Dendritic cell treated with granulocyte-macrophage colony-stimulating factor and Interleukin-4, amounts not matched to agents 40 ng/mL and 50 ng/mL, for 4 days (primary cell): ENCODE measurements at regions not wholly inside any gene's neighbourhood (a gene's known extent, or its start where the extent isn't known, plus 50 kb on each side); places are given as distances from the start of the nearest gene placed in this dataset.
"Not testable (repeated sequence)": the region's sequence is repeated elsewhere in the genome, so short reads cannot be mapped to it uniquely, and the experiment has no call there.

Source experiments
- H3K27ac Mint-ChIP-seq: one replicate; pipeline ENCODE4 v1.8.0; 2022; ENCODE audit warnings: mild to moderate bottlenecking, mixed read lengths
- H3K27me3 Mint-ChIP-seq: one replicate; pipeline ENCODE4 v1.8.0; 2022; ENCODE audit warnings: mild to moderate bottlenecking, mixed read lengths
- H3K36me3 Mint-ChIP-seq: one replicate; pipeline ENCODE4 v1.8.0; 2022; ENCODE audit warnings: low read depth, mixed read lengths
- H3K4me1 Mint-ChIP-seq: one replicate; pipeline ENCODE4 v1.8.0; 2022; ENCODE audit warnings: low read depth, mixed read lengths
- H3K4me3 Mint-ChIP-seq: one replicate; pipeline ENCODE4 v1.8.0; 2022; ENCODE audit warnings: mild to moderate bottlenecking, moderate library complexity, mixed read lengths
- H3K9me3 Mint-ChIP-seq: one replicate; pipeline ENCODE4 v1.8.0; 2022; ENCODE audit warnings: mixed read lengths
- intact Hi-C: fragments of 100-400 bp; cut with micrococcal nuclease; formaldehyde crosslinking; loops from one replicate; pipeline ENCODE4 v1.15.0; 2022

DNA sequence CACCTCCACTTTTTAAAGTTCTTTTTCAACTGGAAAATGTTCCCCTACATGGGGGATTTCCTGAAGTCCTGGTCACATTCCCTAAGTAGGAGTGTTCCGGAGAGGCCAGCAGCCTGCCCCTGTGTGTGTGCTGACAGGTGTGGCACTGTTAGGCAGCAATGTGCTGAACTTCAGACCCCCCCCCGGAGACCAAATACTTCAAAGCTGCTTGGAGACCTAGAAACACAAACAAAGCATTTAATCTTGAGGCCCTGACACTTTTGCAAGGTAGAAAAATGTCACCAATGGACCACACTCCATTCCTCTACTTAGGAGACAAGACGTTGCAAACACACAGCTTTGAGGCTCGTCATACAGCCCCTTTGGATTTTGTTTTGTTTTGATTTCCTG, 259.6 kb upstream of the CTNNB1 start:
- no peaks in the 10 kb centered on the region for H3K36me3 Mint-ChIP-seq
- no peak overlapping the region for H3K27ac Mint-ChIP-seq
- intact Hi-C loops: loop anchor here (10.0 kb wide), 1 partner anchor 255 kb away; the partner anchor contains the start of gene CTNNB1
- no peaks in the 10 kb centered on the region for H3K4me1 Mint-ChIP-seq
- no peaks in the 10 kb centered on the region for H3K9me3 Mint-ChIP-seq
- no peaks in the 10 kb centered on the region for H3K27me3 Mint-ChIP-seq
- no peak overlapping the region for H3K4me3 Mint-ChIP-seq

DNA sequence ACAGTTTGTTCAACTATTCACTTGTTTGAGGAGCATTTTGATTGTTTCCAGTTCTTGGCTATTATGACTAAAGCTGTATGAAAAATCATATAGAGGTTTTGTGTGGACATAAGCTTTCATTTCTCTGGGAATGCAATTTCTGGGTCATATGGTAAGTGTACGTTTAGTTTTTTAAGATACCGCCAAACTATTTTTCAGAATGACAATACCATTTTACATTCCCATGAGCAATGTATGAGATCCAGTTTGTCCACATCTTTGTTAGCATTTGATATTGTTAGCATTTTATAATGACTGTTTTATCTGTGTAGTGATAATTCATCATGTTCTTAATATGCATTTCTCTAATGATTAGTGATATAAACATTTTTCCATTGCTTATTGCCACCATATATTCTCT, 258.7 kb upstream of the CTNNB1 start:
- intact Hi-C loops: no loop called here
- no peaks in the 10 kb centered on the region for H3K4me1 Mint-ChIP-seq

DNA sequence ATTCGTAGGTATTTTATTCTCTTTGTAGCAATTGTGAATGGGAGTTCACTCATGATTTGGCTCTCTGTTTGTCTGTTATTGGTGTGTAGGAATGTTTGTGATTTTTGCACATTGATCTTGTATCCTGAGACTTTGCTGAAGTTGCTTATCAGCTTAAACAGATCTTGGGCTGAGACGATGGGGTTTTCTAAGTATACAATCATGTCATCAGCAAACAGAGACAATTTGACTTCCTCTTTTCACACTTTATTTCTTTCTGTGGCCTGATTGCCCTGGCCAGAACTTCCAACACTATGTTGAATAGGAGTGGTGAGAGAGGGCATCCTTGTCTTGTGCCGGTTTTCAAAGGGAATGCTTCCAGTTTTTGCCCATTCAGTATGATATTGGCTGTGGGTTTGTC, 252.3 kb upstream of the CTNNB1 start:
- H3K27me3 Mint-ChIP-seq, H3K27ac Mint-ChIP-seq, intact Hi-C loops, H3K36me3 Mint-ChIP-seq, H3K4me3 Mint-ChIP-seq, H3K4me1 Mint-ChIP-seq: not testable (repeated sequence)
- H3K9me3 Mint-ChIP-seq: peaks cover 13% of the 10 kb centered on the region

More for the DNA sequence above, 258.7 kb upstream of the CTNNB1 start:
- no peak overlapping the region for H3K27ac Mint-ChIP-seq
- H3K27me3 Mint-ChIP-seq: no peaks in the 10 kb centered on the region
- H3K36me3 Mint-ChIP-seq: no peaks in the 10 kb centered on the region
- H3K4me3 Mint-ChIP-seq: no peak overlapping the region
- no peaks in the 10 kb centered on the region for H3K9me3 Mint-ChIP-seq

DNA sequence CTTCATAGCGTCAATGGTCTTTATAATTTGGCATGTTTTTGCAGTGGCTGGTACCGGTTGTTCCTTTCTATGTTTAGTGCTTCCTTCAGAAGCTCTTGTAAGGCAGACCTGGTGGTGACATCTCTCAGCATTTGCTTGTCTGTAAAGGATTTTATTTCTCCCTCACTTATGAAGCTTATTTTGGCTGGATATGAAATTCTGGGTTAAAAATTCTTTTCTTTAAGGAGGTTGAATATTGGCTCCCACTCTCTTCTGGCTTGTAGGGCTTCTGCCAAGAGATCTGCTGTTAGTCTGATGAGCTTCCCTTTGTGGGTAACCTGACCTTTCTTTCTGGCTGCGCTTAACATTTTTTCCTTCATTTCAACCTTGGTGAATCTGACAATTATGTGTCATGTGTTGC, 250.0 kb upstream of the CTNNB1 start:
- H3K9me3 Mint-ChIP-seq: peaks cover 30% of the 10 kb centered on the region
- intact Hi-C loops, H3K27ac Mint-ChIP-seq, H3K27me3 Mint-ChIP-seq, H3K4me3 Mint-ChIP-seq, H3K4me1 Mint-ChIP-seq, H3K36me3 Mint-ChIP-seq: not testable (repeated sequence)

DNA sequence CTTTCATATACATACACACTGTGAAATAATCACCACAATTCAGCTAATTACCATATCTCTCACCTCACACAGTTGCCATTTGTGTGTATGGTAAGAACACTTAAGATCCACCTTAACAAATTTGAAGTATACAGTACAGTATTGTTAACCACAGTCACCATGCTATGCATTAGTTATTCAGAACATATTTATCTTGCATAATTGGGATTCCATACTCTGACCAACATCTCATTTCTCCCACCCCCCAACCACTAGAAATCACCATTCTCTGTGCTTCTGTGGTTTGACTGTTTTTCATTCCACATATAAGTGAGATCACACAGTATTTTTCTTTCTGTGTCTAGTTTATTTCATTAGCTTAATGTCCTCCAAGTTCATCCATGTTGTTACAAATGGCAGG, 247.7 kb upstream of the CTNNB1 start:
- intact Hi-C loops: no loop called here
- Mint-ChIP-seq H3K4me1 (no peaks in the 10 kb centered on the region), H3K36me3 (no peaks in the 10 kb centered on the region), H3K9me3 (peaks cover 30% of the 10 kb centered on the region), H3K27me3 (no peaks in the 10 kb centered on the region), H3K4me3 (no peak overlapping the region), H3K27ac (no peak overlapping the region)

DNA sequence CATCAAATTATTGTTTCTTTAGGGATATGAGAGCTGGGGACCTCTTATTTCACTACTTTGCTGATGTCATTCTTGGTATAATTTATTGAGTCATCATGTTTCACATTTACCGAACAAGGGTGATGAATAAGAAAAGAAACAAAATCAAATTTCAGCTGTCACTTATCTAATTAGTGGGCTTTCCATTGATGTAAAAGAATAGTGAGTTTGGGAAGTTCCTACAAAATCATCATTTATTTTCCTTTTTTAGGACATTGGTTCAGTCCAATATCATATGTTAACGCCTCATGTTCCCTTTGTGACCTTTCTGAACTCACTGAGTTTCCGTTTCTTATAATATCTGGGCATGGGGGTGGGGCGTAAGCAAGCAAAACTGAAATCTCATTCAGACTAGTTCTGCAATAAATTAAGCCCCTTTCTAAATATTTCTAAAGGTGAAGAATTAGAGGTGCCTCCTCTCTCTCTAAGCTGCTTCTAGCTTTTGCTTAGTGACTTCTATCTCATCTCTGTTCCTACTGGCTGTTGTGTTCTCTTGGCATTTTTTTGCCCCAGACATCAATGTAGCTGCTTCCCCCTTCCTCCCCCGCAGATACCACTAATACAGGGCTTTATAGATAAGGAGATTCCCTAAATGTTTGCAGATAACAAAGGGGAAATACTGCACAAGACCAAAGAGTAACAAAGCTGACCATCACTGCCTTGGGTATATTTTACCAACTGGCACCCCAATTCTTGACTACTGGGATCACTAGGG, 238.0 kb upstream of the CTNNB1 start:
- Mint-ChIP-seq H3K27ac (no peak overlapping the region), H3K9me3 (peaks cover 36% of the 10 kb centered on the region), H3K4me1 (no peaks in the 10 kb centered on the region), H3K27me3 (no peaks in the 10 kb centered on the region), H3K36me3 (no peaks in the 10 kb centered on the region), H3K4me3 (no peak overlapping the region)
- intact Hi-C loops: no loop called here

DNA sequence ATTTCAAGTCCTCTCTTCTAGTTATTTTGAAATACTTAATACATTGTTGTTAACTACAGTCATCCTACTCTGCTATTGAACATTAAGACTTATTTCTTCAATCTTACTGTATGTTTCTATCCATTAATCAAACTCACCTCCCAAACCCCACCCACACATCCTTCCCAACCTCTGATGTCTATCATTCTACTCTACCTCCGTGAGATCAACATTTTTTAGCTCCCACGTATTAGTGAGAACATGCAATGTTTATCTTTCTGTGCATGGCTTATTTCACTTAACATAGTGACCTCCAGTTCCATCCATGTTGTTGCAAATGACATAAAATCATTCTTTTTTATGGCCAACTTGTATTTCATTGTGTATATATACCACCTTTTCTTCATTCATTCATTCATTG, 236.6 kb upstream of the CTNNB1 start:
- intact Hi-C loops: no loop called here
- no peaks in the 10 kb centered on the region for H3K27me3 Mint-ChIP-seq
- no peaks in the 10 kb centered on the region for H3K36me3 Mint-ChIP-seq
- peaks cover 29% of the 10 kb centered on the region for H3K9me3 Mint-ChIP-seq
- H3K4me3 Mint-ChIP-seq: no peak overlapping the region
- H3K4me1 Mint-ChIP-seq: peaks cover 5% of the 10 kb centered on the region
- H3K27ac Mint-ChIP-seq: no peak overlapping the region

DNA sequence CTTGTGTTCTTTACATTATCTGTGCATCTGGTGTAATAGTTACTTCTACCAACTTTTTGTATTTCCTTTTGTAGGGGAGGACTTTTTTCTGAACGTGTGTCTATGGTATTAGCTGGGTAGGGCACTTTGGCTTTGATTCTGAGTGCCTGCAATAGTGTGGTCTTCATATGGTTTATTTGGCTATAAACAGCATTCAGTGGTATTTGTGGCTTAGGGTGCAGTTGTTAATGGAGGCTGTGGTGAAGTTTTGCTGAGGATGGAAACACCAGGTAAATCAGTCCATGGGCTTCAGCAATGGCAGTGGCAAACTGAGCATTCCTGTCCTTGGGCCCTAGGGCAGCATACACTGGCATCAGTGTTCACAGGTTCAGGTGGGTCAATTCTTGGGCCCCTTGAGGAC, 230.6 kb upstream of the CTNNB1 start:
- Mint-ChIP-seq H3K27ac (no peak overlapping the region), H3K4me3 (no peak overlapping the region), H3K9me3 (peaks cover 10% of the 10 kb centered on the region), H3K27me3 (no peaks in the 10 kb centered on the region), H3K4me1 (peaks cover 54% of the 10 kb centered on the region), H3K36me3 (no peaks in the 10 kb centered on the region)
- intact Hi-C loops: no loop called here

DNA sequence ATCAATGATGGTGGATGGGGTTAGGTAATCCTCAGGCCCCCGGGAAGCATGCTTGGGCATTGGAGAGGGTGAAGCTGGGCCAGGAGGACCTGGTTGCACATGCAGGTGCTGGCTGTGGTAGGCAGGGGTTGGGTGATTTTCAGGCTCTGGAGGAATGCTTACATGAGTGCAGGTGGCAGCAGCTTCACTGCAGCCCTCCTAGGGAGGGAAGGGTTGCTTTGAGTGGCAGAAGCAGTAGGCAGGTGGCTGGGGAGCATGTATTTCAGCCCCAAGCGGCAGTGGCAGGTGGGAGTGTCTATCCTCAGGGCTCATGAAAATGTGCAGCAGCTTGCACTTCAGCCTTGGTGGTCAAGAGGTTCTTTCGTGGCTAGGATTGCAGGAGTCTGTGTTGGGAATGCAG, 230.0 kb upstream of the CTNNB1 start:
- H3K27ac Mint-ChIP-seq: no peak overlapping the region
- H3K4me3 Mint-ChIP-seq: no peak overlapping the region
- peaks cover 3% of the 10 kb centered on the region for H3K9me3 Mint-ChIP-seq

DNA sequence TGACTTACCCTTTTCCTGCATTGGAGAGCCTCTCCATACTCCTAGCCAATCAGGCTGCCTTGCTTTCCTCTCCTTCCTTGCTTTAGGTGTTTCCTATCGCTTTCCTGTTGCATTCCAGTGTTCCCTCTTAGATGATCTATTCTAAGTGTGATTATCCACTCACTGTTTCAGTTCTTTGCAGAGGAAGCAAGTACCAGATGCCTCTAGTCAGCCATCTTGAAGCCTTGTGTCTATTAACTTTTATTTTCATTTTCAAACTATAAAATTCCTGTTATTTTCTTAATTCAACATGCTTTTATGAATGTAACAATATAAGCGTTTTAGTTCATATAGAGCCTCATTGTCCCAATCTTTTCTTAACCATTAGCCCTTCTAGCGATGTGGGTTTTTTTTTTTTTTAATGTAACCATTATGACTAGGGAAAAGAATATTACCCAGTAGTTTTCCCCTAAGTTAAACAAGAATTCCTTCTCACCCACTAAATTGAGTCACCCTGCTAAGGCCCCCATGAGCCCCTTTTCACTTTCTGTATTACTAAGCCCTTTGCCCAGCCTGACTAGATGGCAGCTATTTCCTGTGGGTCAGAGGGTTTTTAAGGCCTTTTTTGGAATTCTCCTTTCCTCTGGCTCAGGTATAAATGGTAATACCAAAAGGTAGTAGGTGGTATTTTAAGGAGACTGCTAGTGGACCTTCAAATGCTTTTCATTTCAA, 229.4 kb upstream of the CTNNB1 start:
- Mint-ChIP-seq H3K36me3 (no peaks in the 10 kb centered on the region), H3K4me3 (no peak overlapping the region), H3K4me1 (peaks cover 54% of the 10 kb centered on the region), H3K27me3 (no peaks in the 10 kb centered on the region), H3K9me3 (no peaks in the 10 kb centered on the region), H3K27ac (no peak overlapping the region)
- intact Hi-C loops: no loop called here

More for the DNA sequence above, 230.0 kb upstream of the CTNNB1 start:
- Mint-ChIP-seq H3K36me3 (no peaks in the 10 kb centered on the region), H3K4me1 (peaks cover 54% of the 10 kb centered on the region), H3K27me3 (no peaks in the 10 kb centered on the region)
- intact Hi-C loops: no loop called here

DNA sequence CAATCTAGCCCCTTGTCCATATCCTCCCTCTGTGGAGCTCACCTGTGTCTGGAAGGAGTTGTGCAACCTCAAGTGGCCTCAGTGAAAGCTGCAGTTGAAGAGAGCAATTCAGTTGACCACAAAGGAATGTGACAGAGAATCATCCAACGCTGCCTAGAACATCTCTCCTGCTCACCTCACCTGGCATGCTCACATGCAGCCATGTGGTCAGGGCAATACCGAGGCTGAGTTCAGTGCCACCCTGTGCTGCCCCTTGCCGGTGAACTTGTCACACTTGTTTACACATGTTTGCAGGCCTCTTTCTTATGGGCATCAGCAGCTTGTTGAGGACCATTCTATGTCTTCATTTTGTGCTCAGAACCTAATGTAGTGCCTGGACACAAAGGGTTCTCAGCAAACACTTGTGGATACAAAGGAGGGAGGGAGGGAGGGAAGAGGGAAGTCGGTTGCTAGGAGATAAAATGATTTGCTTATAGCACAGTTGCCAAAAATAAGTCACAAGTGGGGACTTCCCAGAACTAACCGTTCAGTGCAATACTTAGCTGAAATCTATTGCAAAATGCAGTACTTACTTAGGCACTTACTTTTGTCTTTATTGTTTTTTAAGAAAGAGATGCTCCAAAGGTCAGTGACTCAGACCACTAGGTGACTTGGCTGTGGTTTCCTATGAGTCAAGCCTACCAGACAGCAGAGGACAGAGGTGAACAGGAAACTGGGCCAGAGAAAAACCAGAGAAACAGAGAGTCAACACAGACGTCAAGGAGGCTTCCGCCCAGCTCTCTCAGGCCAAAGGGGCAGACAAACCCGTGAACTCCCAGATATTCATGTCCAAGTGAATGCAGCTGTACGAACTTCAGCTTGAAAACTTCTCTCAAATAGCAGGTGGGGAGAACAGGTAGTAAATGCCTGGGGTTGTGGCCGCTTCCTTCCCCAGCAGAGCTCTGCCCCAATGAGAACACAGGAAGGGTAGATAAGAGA, 227.8 kb upstream of the CTNNB1 start:
- H3K4me3 Mint-ChIP-seq: no peak overlapping the region
- H3K27ac Mint-ChIP-seq: peak overlapping the region; percentile 78
- no peaks in the 10 kb centered on the region for H3K36me3 Mint-ChIP-seq
- H3K27me3 Mint-ChIP-seq: no peaks in the 10 kb centered on the region
- peaks cover 54% of the 10 kb centered on the region for H3K4me1 Mint-ChIP-seq
- intact Hi-C loops: no loop called here
- H3K9me3 Mint-ChIP-seq: no peaks in the 10 kb centered on the region

DNA sequence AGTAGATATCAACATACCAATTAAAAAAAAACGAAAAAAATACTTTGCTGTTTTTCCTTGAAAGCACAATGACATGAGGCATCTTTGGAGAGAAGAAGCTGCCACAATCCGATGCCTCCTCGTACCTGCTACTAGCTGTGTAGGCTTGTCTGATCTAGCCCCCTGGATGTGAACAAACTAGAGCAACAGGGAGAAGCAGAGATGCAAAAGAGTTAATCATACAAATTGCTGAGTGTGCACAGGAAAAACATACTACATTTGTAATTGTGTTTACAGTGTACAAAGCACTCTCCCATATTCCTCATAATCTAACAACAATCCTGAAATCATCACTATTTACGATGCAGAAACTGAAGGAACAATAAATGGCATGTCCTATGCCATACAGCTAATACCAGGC, 227.0 kb upstream of the CTNNB1 start:
- Mint-ChIP-seq H3K4me1 (peaks cover 52% of the 10 kb centered on the region), H3K27me3 (no peaks in the 10 kb centered on the region), H3K36me3 (no peaks in the 10 kb centered on the region), H3K9me3 (no peaks in the 10 kb centered on the region), H3K27ac (peak overlapping the region; percentile 78), H3K4me3 (no peak overlapping the region)
- intact Hi-C loops: no loop called here

DNA sequence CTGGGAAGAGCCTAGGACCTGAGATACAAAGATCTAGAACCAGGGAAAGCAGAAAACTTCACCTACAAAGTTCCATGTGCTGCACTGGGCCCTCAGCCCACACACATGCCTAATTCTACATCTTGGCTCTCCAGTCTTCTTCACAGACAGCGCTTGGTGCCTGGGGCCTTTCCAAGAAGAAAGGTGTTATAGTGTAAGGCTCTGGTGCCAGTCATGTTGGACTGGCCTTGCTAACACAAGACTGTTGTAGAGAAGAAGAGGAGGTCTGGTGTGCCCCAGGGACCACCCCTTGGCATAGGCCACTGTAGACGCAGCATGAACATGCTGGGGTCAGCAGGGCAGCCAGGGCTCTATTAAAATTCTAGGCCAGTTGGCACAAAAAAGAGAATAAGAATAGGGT, 226.2 kb upstream of the CTNNB1 start:
- Mint-ChIP-seq H3K27me3 (no peaks in the 10 kb centered on the region), H3K27ac (no peak overlapping the region), H3K4me3 (no peak overlapping the region), H3K9me3 (no peaks in the 10 kb centered on the region), H3K4me1 (peaks cover 44% of the 10 kb centered on the region), H3K36me3 (no peaks in the 10 kb centered on the region)
- intact Hi-C loops: no loop called here

DNA sequence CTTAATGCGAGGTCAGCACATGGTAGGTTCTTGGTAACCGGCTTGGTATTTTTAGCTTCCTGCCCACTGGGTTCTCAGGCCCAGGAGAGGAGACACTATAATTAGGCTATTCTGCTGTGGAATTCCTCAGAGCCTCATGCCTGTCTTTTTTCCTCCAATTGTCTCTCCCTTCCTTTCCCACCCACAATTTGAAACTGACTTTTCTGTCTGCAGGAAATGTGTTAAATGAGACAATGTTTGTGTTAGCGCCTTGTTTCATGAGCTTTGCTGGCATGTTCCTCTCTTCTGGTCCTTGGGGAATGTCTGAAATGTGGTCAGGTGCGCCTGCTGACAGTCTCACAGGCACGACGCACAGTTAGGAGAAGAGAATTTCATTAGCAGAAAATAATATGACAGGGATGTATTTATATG, 223.6 kb upstream of the CTNNB1 start:
- intact Hi-C loops: no loop called here
- H3K4me3 Mint-ChIP-seq: no peak overlapping the region
- H3K4me1 Mint-ChIP-seq: peaks cover 21% of the 10 kb centered on the region
- H3K27ac Mint-ChIP-seq: no peak overlapping the region
- H3K36me3 Mint-ChIP-seq: no peaks in the 10 kb centered on the region
- no peaks in the 10 kb centered on the region for H3K9me3 Mint-ChIP-seq
- H3K27me3 Mint-ChIP-seq: no peaks in the 10 kb centered on the region
